T-helper 2 cell treated with Interferon-gamma antibody and Interleukin-4, amounts not matched to agents 5 μg/mL and 100 μg/mL, for 36 hours (primary cell): ENCODE measurements at regions not wholly inside any gene's neighbourhood (a gene's known extent, or its start where the extent isn't known, plus 50 kb on each side); places are given as distances from the start of the nearest gene placed in this dataset.

Experiments used
- DNase-seq: peaks from one replicate; pipeline ENCODE4 v3.0.0; 2021; ENCODE audit warnings: low spot score
- H3K27ac Mint-ChIP-seq: one replicate; pipeline ENCODE4 v1.8.0; 2021; ENCODE audit warnings: mild to moderate bottlenecking, mixed read lengths
- H3K27me3 Mint-ChIP-seq: one replicate; pipeline ENCODE4 v1.8.0; 2021; ENCODE audit warnings: low read depth, mixed read lengths
- H3K36me3 Mint-ChIP-seq: one replicate; pipeline ENCODE4 v1.8.0; 2021; ENCODE audit warnings: low read depth, mixed read lengths
- H3K4me1 Mint-ChIP-seq: one replicate; pipeline ENCODE4 v1.8.0; 2021; ENCODE audit warnings: low read depth, mixed read lengths
- H3K4me3 Mint-ChIP-seq: one replicate; pipeline ENCODE4 v1.8.0; 2022; ENCODE audit warnings: mild to moderate bottlenecking, moderate library complexity, mixed read lengths
- H3K9me3 Mint-ChIP-seq: one replicate; pipeline ENCODE4 v1.8.0; 2021; ENCODE audit warnings: mixed read lengths

- H3K9me3 Mint-ChIP-seq: no peaks in the 10 kb centered on the region
- H3K4me3 Mint-ChIP-seq: no peak overlapping the region
- H3K4me1 Mint-ChIP-seq: no peaks in the 10 kb centered on the region
- no peak for DNase-seq
- no peaks in the 10 kb centered on the region for H3K36me3 Mint-ChIP-seq
- H3K27me3 Mint-ChIP-seq: no peaks in the 10 kb centered on the region
- no peak overlapping the region for H3K27ac Mint-ChIP-seq
These were observed 85.4 kb upstream of the PACRGL start for GRCh38 chr4:20614816-20615215.

DNA sequence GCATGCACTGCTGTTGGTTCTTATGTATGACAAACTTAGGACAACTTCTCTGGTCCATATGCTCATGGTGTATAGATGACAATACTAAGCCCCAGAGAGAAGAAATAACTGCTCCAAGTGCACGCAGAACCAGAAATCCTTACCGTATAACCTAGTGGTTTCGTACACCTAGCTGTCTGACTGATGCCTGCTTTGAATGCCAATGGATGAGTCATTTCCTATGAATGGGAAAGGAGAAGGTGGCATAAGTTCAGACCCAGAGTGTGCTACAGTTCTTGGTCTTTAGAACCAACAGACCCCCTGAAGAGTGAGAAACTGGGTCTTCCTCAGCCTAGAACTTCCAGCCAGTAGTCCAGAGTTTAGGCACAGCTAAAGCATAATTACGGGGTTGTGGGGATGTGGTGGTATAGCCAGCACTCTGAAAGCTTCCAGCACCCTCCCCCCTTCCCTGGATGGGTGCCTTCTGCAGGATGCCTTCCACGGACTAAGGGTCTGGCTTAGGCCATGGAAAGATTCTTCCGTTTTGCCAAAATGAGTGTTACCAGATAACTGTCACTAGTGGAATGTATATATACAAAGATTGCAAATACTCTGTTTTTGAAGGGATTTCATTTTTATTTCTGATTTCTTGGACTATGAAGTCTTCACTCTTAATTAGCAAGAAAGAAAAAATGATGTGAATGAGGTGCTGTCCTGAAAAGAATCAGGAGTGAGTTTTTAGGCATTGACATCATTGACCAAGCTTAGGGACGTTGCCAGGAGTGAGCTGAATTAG is 84.6 kb upstream of the PACRGL start:
- Mint-ChIP-seq H3K9me3 (no peaks in the 10 kb centered on the region), H3K27ac (no peak overlapping the region), H3K4me3 (no peak overlapping the region), H3K4me1 (no peaks in the 10 kb centered on the region), H3K36me3 (no peaks in the 10 kb centered on the region), H3K27me3 (no peaks in the 10 kb centered on the region)
- DNase-seq: no peak

- no peak for DNase-seq
- Mint-ChIP-seq H3K9me3 (no peaks in the 10 kb centered on the region), H3K4me1 (no peaks in the 10 kb centered on the region), H3K36me3 (no peaks in the 10 kb centered on the region), H3K4me3 (no peak overlapping the region), H3K27ac (no peak overlapping the region), H3K27me3 (no peaks in the 10 kb centered on the region)
These were observed 83.9 kb upstream of the PACRGL start for GRCh38 chr4:20616313-20616712.

DNA sequence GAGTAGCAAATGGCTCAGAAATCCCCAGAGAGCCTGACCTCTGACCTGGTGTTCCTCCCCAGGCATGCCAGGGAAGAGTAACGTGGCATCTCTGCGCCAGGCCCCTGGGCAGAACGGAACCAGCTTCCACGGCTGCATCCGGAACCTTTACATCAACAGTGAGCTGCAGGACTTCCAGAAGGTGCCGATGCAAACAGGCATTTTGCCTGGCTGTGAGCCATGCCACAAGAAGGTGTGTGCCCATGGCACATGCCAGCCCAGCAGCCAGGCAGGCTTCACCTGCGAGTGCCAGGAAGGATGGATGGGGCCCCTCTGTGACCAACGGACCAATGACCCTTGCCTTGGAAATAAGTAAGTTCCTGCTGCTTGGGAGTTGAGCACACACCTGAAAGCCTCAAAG is 83.4 kb upstream of the PACRGL start:
- H3K27ac Mint-ChIP-seq: no peak overlapping the region
- DNase-seq: no peak
- H3K27me3 Mint-ChIP-seq: no peaks in the 10 kb centered on the region
- no peak overlapping the region for H3K4me3 Mint-ChIP-seq
- no peaks in the 10 kb centered on the region for H3K4me1 Mint-ChIP-seq
- no peaks in the 10 kb centered on the region for H3K9me3 Mint-ChIP-seq
- no peaks in the 10 kb centered on the region for H3K36me3 Mint-ChIP-seq

DNA sequence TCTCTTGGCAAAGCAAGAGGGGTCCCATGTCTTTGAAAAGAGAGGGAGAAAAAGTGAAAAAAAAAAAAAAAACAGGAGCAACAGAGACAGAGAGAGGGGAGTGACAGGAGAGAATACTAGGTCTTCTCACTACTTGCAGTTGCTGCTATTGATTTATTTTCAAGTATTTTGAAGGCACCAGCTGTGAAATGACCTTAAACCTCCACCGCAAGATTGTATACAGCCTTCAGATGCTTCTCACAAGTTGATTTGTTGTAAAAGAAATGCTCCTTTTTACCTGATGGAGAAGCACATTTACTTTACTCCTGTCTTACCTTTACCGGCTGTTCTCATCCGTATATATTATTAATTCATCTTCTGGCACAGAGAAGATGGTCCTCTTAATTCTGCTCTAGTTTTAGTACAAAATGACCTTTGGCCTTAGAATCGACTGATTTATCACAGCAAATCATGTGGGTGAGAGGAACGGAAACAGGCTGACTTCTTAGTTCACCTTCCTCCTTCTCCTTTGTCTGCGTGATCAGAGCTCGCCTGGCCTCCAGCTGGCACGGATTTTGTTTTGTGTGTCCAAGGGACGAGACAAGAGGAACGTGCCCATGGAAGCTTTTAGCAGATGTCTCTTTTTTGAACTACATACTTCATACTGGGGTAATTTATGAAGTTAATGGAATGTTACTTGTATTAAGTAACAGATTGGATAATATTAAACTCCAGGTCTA is 82.4 kb upstream of the PACRGL start:
- Mint-ChIP-seq H3K4me1 (no peaks in the 10 kb centered on the region), H3K9me3 (no peaks in the 10 kb centered on the region), H3K4me3 (no peak overlapping the region), H3K27ac (no peak overlapping the region), H3K27me3 (no peaks in the 10 kb centered on the region), H3K36me3 (no peaks in the 10 kb centered on the region)
- DNase-seq: no peak

GRCh38 chr4:20618731-20619130 is 81.5 kb upstream of the PACRGL start:
- H3K27me3 Mint-ChIP-seq: no peaks in the 10 kb centered on the region
- no peak for DNase-seq
- H3K4me1 Mint-ChIP-seq: no peaks in the 10 kb centered on the region
- no peak overlapping the region for H3K4me3 Mint-ChIP-seq
- H3K9me3 Mint-ChIP-seq: no peaks in the 10 kb centered on the region
- H3K27ac Mint-ChIP-seq: no peak overlapping the region
- no peaks in the 10 kb centered on the region for H3K36me3 Mint-ChIP-seq

DNA sequence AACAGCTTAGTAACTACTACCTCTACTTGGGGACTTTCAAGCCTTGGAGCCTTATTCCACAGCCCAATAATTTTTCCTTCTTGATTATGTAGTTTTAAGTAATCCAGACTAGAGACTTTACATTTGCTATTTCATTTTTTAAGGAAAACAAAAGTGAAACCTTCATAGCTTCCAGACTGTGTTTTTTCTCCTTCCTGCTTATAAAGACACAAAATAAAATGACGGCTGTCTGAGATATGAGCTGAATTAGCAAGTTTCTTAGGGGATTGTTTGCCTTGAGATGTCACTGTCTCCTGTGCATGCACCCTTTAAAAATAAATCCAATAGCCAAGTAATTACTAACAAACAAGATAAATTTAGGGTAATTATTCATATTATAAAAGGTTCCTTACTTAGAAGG is 78.8 kb upstream of the PACRGL start:
- H3K4me1 Mint-ChIP-seq: no peaks in the 10 kb centered on the region
- H3K4me3 Mint-ChIP-seq: no peak overlapping the region
- H3K27ac Mint-ChIP-seq: no peak overlapping the region

DNA sequence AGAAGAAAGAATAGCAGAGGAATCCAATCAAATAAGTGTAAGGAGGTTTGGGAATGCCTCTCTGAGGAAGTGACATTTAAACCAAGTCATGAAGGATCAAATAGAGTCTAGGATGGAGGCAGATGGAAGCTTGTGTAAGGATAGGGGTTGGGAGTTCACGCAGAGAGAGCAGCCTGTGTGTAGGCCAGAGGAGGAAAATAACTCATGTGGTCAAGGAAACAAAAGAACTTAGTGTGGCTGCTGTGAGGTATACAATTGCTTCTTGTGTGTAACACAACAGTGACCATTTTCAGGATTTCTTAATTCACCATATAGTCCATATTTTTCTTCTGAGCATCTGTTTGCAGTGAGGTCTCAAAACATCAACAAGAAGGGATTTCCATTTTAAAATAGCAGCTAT is 77.6 kb upstream of the PACRGL start:
- no peaks in the 10 kb centered on the region for H3K4me1 Mint-ChIP-seq
- H3K36me3 Mint-ChIP-seq: no peaks in the 10 kb centered on the region
- no peaks in the 10 kb centered on the region for H3K27me3 Mint-ChIP-seq
- no peak overlapping the region for H3K4me3 Mint-ChIP-seq
- H3K9me3 Mint-ChIP-seq: no peaks in the 10 kb centered on the region
- DNase-seq: no peak
- H3K27ac Mint-ChIP-seq: no peak overlapping the region

More for the DNA sequence above, 78.8 kb upstream of the PACRGL start:
- Mint-ChIP-seq H3K36me3 (no peaks in the 10 kb centered on the region), H3K9me3 (no peaks in the 10 kb centered on the region), H3K27me3 (no peaks in the 10 kb centered on the region)
- DNase-seq: no peak

DNA sequence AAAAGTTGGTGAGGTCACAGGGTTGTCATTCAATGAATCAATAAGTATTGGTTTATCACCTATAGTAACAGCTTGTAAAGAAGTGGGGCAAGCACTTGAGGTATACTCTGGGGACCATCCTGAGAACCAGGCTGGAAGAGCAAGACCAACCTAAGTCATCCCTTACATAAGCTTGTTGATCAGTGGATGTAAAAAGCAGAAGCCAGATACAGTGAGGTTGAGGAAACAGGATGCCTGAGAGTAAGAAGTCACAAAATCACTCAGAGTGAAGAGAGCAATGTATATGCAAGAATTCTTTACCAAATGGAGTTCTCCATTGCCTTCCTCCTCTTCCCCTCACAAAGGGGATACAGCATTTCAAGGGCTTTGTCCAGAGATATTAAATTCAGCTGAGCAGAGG is 76.3 kb upstream of the PACRGL start:
- DNase-seq: no peak
- no peaks in the 10 kb centered on the region for H3K4me1 Mint-ChIP-seq
- H3K27ac Mint-ChIP-seq: no peak overlapping the region
- no peaks in the 10 kb centered on the region for H3K36me3 Mint-ChIP-seq
- no peaks in the 10 kb centered on the region for H3K9me3 Mint-ChIP-seq
- no peaks in the 10 kb centered on the region for H3K27me3 Mint-ChIP-seq
- no peak overlapping the region for H3K4me3 Mint-ChIP-seq

GRCh38 chr4:20624793-20625374 is 75.4 kb upstream of the PACRGL start:
- Mint-ChIP-seq H3K27ac (no peak overlapping the region), H3K36me3 (no peaks in the 10 kb centered on the region), H3K4me3 (no peak overlapping the region), H3K4me1 (no peaks in the 10 kb centered on the region), H3K9me3 (no peaks in the 10 kb centered on the region), H3K27me3 (no peaks in the 10 kb centered on the region)
- DNase-seq: no peak

- Mint-ChIP-seq H3K4me3 (no peak overlapping the region), H3K36me3 (no peaks in the 10 kb centered on the region), H3K27me3 (no peaks in the 10 kb centered on the region), H3K4me1 (no peaks in the 10 kb centered on the region), H3K27ac (no peak overlapping the region), H3K9me3 (no peaks in the 10 kb centered on the region)
- no peak for DNase-seq
These were observed 74.8 kb upstream of the PACRGL start for GRCh38 chr4:20625426-20625825.

GRCh38 chr4:20626326-20627005 is 73.8 kb upstream of the PACRGL start:
- Mint-ChIP-seq H3K9me3 (no peaks in the 10 kb centered on the region), H3K4me1 (no peaks in the 10 kb centered on the region), H3K27ac (no peak overlapping the region), H3K36me3 (no peaks in the 10 kb centered on the region), H3K4me3 (no peak overlapping the region), H3K27me3 (no peaks in the 10 kb centered on the region)
- DNase-seq: no peak

GRCh38 chr4:20627866-20628265 is 72.4 kb upstream of the PACRGL start:
- H3K27me3 Mint-ChIP-seq: no peaks in the 10 kb centered on the region
- H3K9me3 Mint-ChIP-seq: no peaks in the 10 kb centered on the region
- H3K4me3 Mint-ChIP-seq: no peak overlapping the region
- H3K4me1 Mint-ChIP-seq: no peaks in the 10 kb centered on the region
- no peak overlapping the region for H3K27ac Mint-ChIP-seq
- H3K36me3 Mint-ChIP-seq: no peaks in the 10 kb centered on the region
- no peak for DNase-seq
